Upper lobe of left lung (tissue), 6 donors: ENCODE measurements at regions not wholly inside any gene's neighbourhood (a gene's known extent, or its start where the extent isn't known, plus 50 kb on each side); places are given as distances from the start of the nearest gene placed in this dataset.
A peak's percentile ranks its signal among the peaks of the same experiment; 100 is the strongest.

ENCODE experiments used
- ATAC-seq, 2 donors: fragments of 200-7000 bp; cut with Tn5 transposase; one replicate each; pipeline ENCODE4 v1.9.1; 2022; ENCODE audit warnings: mild to moderate bottlenecking in 2 of 2, moderate library complexity in 2 of 2; ENCODE audit not compliant: low FRiP score in 2 of 2
- DNase-seq, 2 donors: peaks; one replicate each; pipeline ENCODE4 v3.0.0-alpha.2; 2019 to 2020
- H3K27ac ChIP-seq, 4 donors: fragments of 200-600 bp; sonication (generic); one replicate each; pipeline ENCODE4 v1.5.1; 2016 to 2019
- H3K27me3 ChIP-seq, 4 donors: fragments of 200-600 bp; sonication (generic); one replicate each; pipeline ENCODE4 v1.5.1; 2017 to 2019
- H3K36me3 ChIP-seq, 4 donors: fragments of 200-600 bp; sonication (generic); one replicate each; pipeline ENCODE4 v1.5.1; 2016 to 2019
- H3K4me1 ChIP-seq, 4 donors: fragments of 200-600 bp; sonication (generic); one replicate each; pipeline ENCODE4 v1.5.1; 2018 to 2019
- H3K4me3 ChIP-seq, 4 donors: fragments of 200-600 bp; sonication (generic); one replicate each; pipeline ENCODE4 v1.5.1; 2017 to 2019; ENCODE audit warnings: mild to moderate bottlenecking in 2 of 4, moderate library complexity in 1 of 4
- H3K9me3 ChIP-seq, 4 donors: fragments of 200-600 bp; sonication (generic); one replicate each; pipeline ENCODE4 v1.5.1; 2018 to 2019
- EP300 ChIP-seq, 4 donors: sonication (generic); formaldehyde crosslinking; IDR thresholded peaks; one replicate each; pipeline ENCODE4 v1.5.1; 2017; ENCODE audit warnings: antibody characterized with exemption in 4 of 4, control low read depth in 2 of 4
- POLR2A ChIP-seq, 4 donors: fragments of 450-650 bp; IDR thresholded peaks; one replicate each; pipeline ENCODE4 v1.5.1; 2016 to 2017; ENCODE audit warnings: antibody characterized with exemption in 4 of 4, mild to moderate bottlenecking in 2 of 4
- POLR2AphosphoS5 ChIP-seq, 2 donors: sonication (generic); formaldehyde crosslinking; IDR thresholded peaks; one replicate each; pipeline ENCODE4 v1.5.1; 2017; ENCODE audit warnings: antibody characterized with exemption in 2 of 2
- WGBS, 2 donors: methylation state at CpG; one replicate each; pipeline ENCODE4 v1.1.5; 2017 to 2018; 5-methylcytosine and 5-hydroxymethylcytosine counted together
- TF ChIP-seq, protein P1 (sequence below), 6 experiments: fragments of 450-650 bp in 4 of 6; fragments of 200-600 bp in 2 of 6; sonication (generic) in 2 of 6; IDR thresholded peaks; one replicate each; pipeline ENCODE4 v1.5.1; 2016 to 2019; ENCODE audit warnings: antibody characterized with exemption in 6 of 6
- donor health status: DM: no; HTN: no; CAD: no; lungs with moderate emphysema.
- donor health status: DM: no; HTN: yes; CAD: no; lungs with severe emphysema.

GRCh38 chr4:15233626-15234025 lies 194.2 kb upstream of the C1QTNF7 start:
- no peak overlapping the region for H3K4me3 ChIP-seq
- TF ChIP-seq EP300 (IDR thresholded peaks at IDR 0.05) (no peak), POLR2A (IDR thresholded peaks at IDR 0.05) (no peak), POLR2AphosphoS5 (IDR thresholded peaks at IDR 0.05) (no peak)
- TF ChIP-seq, protein P1, sequence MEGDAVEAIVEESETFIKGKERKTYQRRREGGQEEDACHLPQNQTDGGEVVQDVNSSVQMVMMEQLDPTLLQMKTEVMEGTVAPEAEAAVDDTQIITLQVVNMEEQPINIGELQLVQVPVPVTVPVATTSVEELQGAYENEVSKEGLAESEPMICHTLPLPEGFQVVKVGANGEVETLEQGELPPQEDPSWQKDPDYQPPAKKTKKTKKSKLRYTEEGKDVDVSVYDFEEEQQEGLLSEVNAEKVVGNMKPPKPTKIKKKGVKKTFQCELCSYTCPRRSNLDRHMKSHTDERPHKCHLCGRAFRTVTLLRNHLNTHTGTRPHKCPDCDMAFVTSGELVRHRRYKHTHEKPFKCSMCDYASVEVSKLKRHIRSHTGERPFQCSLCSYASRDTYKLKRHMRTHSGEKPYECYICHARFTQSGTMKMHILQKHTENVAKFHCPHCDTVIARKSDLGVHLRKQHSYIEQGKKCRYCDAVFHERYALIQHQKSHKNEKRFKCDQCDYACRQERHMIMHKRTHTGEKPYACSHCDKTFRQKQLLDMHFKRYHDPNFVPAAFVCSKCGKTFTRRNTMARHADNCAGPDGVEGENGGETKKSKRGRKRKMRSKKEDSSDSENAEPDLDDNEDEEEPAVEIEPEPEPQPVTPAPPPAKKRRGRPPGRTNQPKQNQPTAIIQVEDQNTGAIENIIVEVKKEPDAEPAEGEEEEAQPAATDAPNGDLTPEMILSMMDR (IDR thresholded peaks at IDR 0.05), result no peak
- no peak for DNase-seq
- no peaks in the 10 kb centered on the region for H3K9me3 ChIP-seq
- H3K4me1 ChIP-seq, result peaks cover 0 to 16% (median 11%) of the 10 kb centered on the region in 4 donors
- WGBS, 2 donors, result 70 to 77% methylated on average over 5 of the region's 5 CpGs
- no peak for ATAC-seq
- H3K27ac ChIP-seq, result peak overlapping the region in 3 of 4 donors; percentile 13 to 49 (median 22)
- H3K36me3 ChIP-seq, result no peaks in the 10 kb centered on the region
- H3K27me3 ChIP-seq, result no peaks in the 10 kb centered on the region

DNA sequence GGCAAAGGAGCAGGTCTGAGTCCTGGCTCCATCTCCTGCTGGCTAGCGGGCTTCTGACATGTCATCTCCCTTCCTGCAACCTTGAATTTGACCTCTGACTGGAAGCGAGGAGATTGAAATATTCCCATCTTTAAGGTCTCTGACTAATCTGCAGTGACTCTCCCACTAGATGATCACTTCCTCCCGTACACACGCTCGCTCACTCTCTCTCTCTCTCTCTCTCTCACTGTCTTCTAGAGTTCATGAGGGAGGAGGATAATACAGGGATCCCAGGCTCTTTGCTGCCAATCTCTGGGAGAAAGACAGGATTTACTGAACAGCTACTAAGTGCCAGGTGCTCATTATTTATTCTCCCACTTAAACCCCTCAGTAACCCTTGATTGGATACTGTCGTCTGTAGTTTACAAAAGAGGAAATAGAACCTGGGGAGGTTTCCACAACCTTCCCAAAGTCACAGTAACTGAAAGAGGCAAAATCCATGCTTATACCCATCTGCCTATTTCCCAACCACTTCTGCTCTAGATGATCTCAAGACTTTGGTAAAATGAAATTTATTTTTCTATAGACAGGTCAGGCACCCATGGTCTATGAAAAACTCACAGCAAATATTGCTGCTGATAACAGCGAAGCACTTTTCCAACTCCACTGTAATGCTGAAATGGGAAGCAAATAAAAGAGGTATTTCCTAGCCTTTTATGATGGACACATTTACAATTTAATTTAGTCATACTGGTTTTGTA lies 193.5 kb upstream of the C1QTNF7 start:
- ATAC-seq, result peak in 1 of 2 donors; percentile 65
- WGBS, 2 donors, result 61 to 73% methylated on average over 7 of the region's 7 CpGs
- H3K27ac ChIP-seq, result peak overlapping the region in 1 of 4 donors; percentile 11

GRCh38 chr4:15234856-15235126 lies 193.0 kb upstream of the C1QTNF7 start:
- no peak overlapping the region for H3K27ac ChIP-seq
- whole genome bisulfite sequencing, 2 donors, result 68% methylated on average over 2 of the region's 2 CpGs
- no peak for DNase-seq

More for the DNA sequence above, 193.5 kb upstream of the C1QTNF7 start:
- no peaks in the 10 kb centered on the region for H3K27me3 ChIP-seq
- TF ChIP-seq POLR2A (IDR thresholded peaks at IDR 0.05) (no peak), EP300 (IDR thresholded peaks at IDR 0.05) (no peak), POLR2AphosphoS5 (IDR thresholded peaks at IDR 0.05) (no peak)
- TF ChIP-seq, protein P1 (IDR thresholded peaks at IDR 0.05), result no peak
- DNase-seq, result no peak
- no peak overlapping the region for H3K4me3 ChIP-seq
- H3K4me1 ChIP-seq, result peaks cover 0 to 16% (median 11%) of the 10 kb centered on the region in 4 donors
- no peaks in the 10 kb centered on the region for H3K36me3 ChIP-seq
- no peaks in the 10 kb centered on the region for H3K9me3 ChIP-seq

DNA sequence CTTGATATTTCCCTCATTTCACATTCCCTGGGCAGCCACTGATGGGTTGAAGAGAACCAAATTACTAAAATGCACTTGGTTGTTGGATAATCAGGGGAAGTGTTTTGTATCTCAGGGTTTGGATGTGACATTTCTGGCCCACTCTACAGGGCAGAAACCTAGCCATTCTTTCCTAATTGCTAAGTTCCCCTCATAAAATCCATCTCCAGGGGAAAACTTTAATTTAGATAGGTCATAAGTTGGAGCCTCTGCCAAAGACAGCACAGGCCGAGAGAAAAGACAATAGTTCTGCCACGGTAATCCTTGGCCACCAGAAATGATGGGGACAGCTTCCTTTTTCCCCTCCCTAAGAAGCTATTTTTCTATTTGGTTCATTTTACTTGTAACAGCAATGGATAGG lies 192.7 kb upstream of the C1QTNF7 start:
- 61 to 66% methylated on average over 2 of the region's 2 CpGs for WGBS, 2 donors
- H3K27ac ChIP-seq, result no peak overlapping the region
- H3K27me3 ChIP-seq, result no peaks in the 10 kb centered on the region
- H3K9me3 ChIP-seq, result no peaks in the 10 kb centered on the region
- no peak for TF ChIP-seq POLR2A (IDR thresholded peaks at IDR 0.05)
- TF ChIP-seq, protein P1 (IDR thresholded peaks at IDR 0.05), result no peak
- no peak for TF ChIP-seq POLR2AphosphoS5 (IDR thresholded peaks at IDR 0.05)
- TF ChIP-seq EP300 (IDR thresholded peaks at IDR 0.05), result no peak
- no peak for ATAC-seq
- no peak overlapping the region for H3K4me3 ChIP-seq
- no peak for DNase-seq
- H3K36me3 ChIP-seq, result no peaks in the 10 kb centered on the region
- H3K4me1 ChIP-seq, result peaks cover 0 to 16% (median 11%) of the 10 kb centered on the region in 4 donors

More at GRCh38 chr4:15234856-15235126, 193.0 kb upstream of the C1QTNF7 start:
- ATAC-seq, result peak in 1 of 2 donors; percentile 48
- Histone ChIP-seq H3K4me1 (peaks cover 0 to 16% (median 11%) of the 10 kb centered on the region in 4 donors), H3K4me3 (no peak overlapping the region), H3K36me3 (no peaks in the 10 kb centered on the region), H3K9me3 (no peaks in the 10 kb centered on the region), H3K27me3 (no peaks in the 10 kb centered on the region)
- TF ChIP-seq, protein P1 (IDR thresholded peaks at IDR 0.05), result no peak
- no peak for TF ChIP-seq EP300 (IDR thresholded peaks at IDR 0.05)
- TF ChIP-seq POLR2A (IDR thresholded peaks at IDR 0.05), result no peak
- TF ChIP-seq POLR2AphosphoS5 (IDR thresholded peaks at IDR 0.05), result no peak
